IMR-90 (cell line): ENCODE measurements at regions not wholly inside any gene's neighbourhood (a gene's known extent, or its start where the extent isn't known, plus 50 kb on each side); places are given as distances from the start of the nearest gene placed in this dataset.

ENCODE experiments used
- ATAC-seq: fragments of 200-7000 bp; cut with Tn5 transposase; 2 replicates; pipeline ENCODE4 v1.9.1; 2020; ENCODE audit warnings: low read depth, mild to moderate bottlenecking, moderate library complexity
- BruUV-seq: library from RNA; stranded (reverse); fragments of 400-500 nt; replicated peaks from 2 replicates; lab custom pipeline; 2021; lab: Mats Ljungman, UMichigan
- CTCF ChIA-PET: fragments of 300-600 bp; formaldehyde crosslinking; extraction: SDS; loops from one replicate; lab custom pipeline; 2021; ENCODE audit warnings: antibody characterized with exemption; lab: Yijun Ruan, JAX
- POLR2A ChIA-PET: fragments of 300-600 bp; sonication (Branson Sonifier 250); formaldehyde crosslinking; loops from one replicate; lab custom pipeline; 2022; ENCODE audit warnings: antibody characterized with exemption; ENCODE audit not compliant: unreplicated experiment; lab: Charles Lee
- DNase-seq: peaks from one replicate; pipeline ENCODE4 v3.0.0; 2013
- H2AFZ ChIP-seq: replicated peaks from 2 replicates; pipeline ENCODE3; 2013; ENCODE audit warnings: low read length, mild to moderate bottlenecking; ENCODE audit not compliant: poor library complexity
- H2AK5ac ChIP-seq: 2 replicates; pipeline ENCODE4 v1.6.1; 2013; ENCODE audit warnings: low read depth, low read length, inconsistent platforms
- H2AK9ac ChIP-seq: replicated peaks from 2 replicates; pipeline ENCODE3; 2013; ENCODE audit warnings: mild to moderate bottlenecking, low read depth, low read length, moderate library complexity; ENCODE audit not compliant: poor library complexity
- H2BK120ac ChIP-seq: 2 replicates; pipeline ENCODE4 v1.6.1; 2013; ENCODE audit warnings: low read depth, low read length, inconsistent platforms
- H2BK15ac ChIP-seq: 3 replicates; pipeline ENCODE4 v1.6.1; 2013; ENCODE audit warnings: low read depth, low read length, inconsistent platforms
- H2BK20ac ChIP-seq: 2 replicates; pipeline ENCODE4 v1.6.1; 2013; ENCODE audit warnings: low read depth, mild to moderate bottlenecking, inconsistent platforms, low read length, moderate library complexity
- H2BK5ac ChIP-seq: 2 replicates; pipeline ENCODE4 v1.6.1; 2013; ENCODE audit warnings: mild to moderate bottlenecking, low read depth, low read length, inconsistent platforms; ENCODE audit not compliant: poor library complexity, severe bottlenecking
- H3K14ac ChIP-seq: replicated peaks from 2 replicates; pipeline ENCODE4 v1.6.1; 2013; ENCODE audit warnings: low read depth, low read length, inconsistent platforms
- H3K18ac ChIP-seq: 2 replicates; pipeline ENCODE4 v1.6.1; 2013; ENCODE audit warnings: low read depth, low read length, control low read depth
- H3K23ac ChIP-seq: 2 replicates; pipeline ENCODE4 v1.6.1; 2013; ENCODE audit warnings: low read depth, low read length, inconsistent platforms
- H3K27ac ChIP-seq: 2 replicates; pipeline ENCODE4 v1.5.1; 2013; ENCODE audit warnings: mild to moderate bottlenecking, control low read depth, low read length; ENCODE audit not compliant: insufficient read depth
- H3K27me3 ChIP-seq: 2 replicates; pipeline ENCODE4 v1.6.1; 2013; ENCODE audit warnings: low read length; ENCODE audit not compliant: control insufficient read depth, insufficient read depth
- H3K36me3 ChIP-seq: 2 replicates; pipeline ENCODE4 v1.6.1; 2013; ENCODE audit warnings: low read length, mixed read lengths; ENCODE audit not compliant: control insufficient read depth, insufficient read depth
- H3K4ac ChIP-seq: 2 replicates; pipeline ENCODE4 v1.6.1; 2013; ENCODE audit warnings: low read depth, low read length, inconsistent platforms
- H3K4me1 ChIP-seq: 2 replicates; pipeline ENCODE4 v1.6.1; 2013; ENCODE audit warnings: low read length, mixed read lengths; ENCODE audit not compliant: control insufficient read depth, insufficient read depth
- H3K4me2 ChIP-seq: 2 replicates; pipeline ENCODE4 v1.6.1; 2013; ENCODE audit warnings: low read depth, mild to moderate bottlenecking, control low read depth, low read length, moderate library complexity
- H3K4me3 ChIP-seq: 2 replicates; pipeline ENCODE4 v1.5.1; 2013; ENCODE audit warnings: low read depth, mild to moderate bottlenecking, control low read depth, low read length, moderate library complexity; ENCODE audit not compliant: insufficient read depth
- H3K56ac ChIP-seq: 2 replicates; pipeline ENCODE4 v1.6.1; 2013; ENCODE audit warnings: low read length, inconsistent platforms; ENCODE audit not compliant: insufficient read depth; ENCODE audit errors: extremely low read depth
- H3K79me1 ChIP-seq, 2 experiments: 2 replicates each; pipeline ENCODE4 v1.6.1; 2013; ENCODE audit warnings: low read length in 2 of 2, inconsistent platforms in 1 of 2, low read depth in 1 of 2
- H3K9ac ChIP-seq: 2 replicates; pipeline ENCODE4 v1.6.1; 2013; ENCODE audit warnings: low read depth, low read length, control low read depth
- H3K9me1 ChIP-seq: 2 replicates; pipeline ENCODE4 v1.6.1; 2013; ENCODE audit warnings: low read length, inconsistent platforms; ENCODE audit not compliant: insufficient read depth
- H3K9me3 ChIP-seq: 2 replicates; pipeline ENCODE4 v1.6.1; 2013; ENCODE audit warnings: low read length; ENCODE audit not compliant: control insufficient read depth, insufficient read depth
- H4K20me1 ChIP-seq: 2 replicates; pipeline ENCODE4 v1.6.1; 2013; ENCODE audit warnings: low read length, inconsistent platforms; ENCODE audit not compliant: insufficient read depth
- H4K5ac ChIP-seq: 2 replicates; pipeline ENCODE4 v1.6.1; 2013; ENCODE audit warnings: mild to moderate bottlenecking, low read depth, low read length, control low read depth
- H4K8ac ChIP-seq, 2 experiments: 2 replicates each; pipeline ENCODE4 v1.6.1; 2013; ENCODE audit warnings: low read depth in 2 of 2, low read length in 2 of 2, control low read depth in 1 of 2, inconsistent platforms in 1 of 2
- H4K91ac ChIP-seq: 2 replicates; pipeline ENCODE4 v1.6.1; 2013; ENCODE audit warnings: low read depth, low read length, inconsistent platforms; ENCODE audit not compliant: insufficient read depth
- CTCF ChIP-seq: conservative IDR thresholded peaks from 2 replicates; pipeline ENCODE4 v1.5.1; 2012; ENCODE audit warnings: mild to moderate bottlenecking, low read depth, low read length, improper control_type of control experiment
- MXI1 ChIP-seq: IDR thresholded peaks from 2 replicates; pipeline ENCODE4 v1.6.1; 2012; ENCODE audit warnings: low read depth, mild to moderate bottlenecking, low read length, moderate library complexity, borderline replicate concordance
- POLR2A ChIP-seq: IDR thresholded peaks from 2 replicates; pipeline ENCODE4 v1.6.1; 2012; ENCODE audit warnings: mild to moderate bottlenecking, low read depth, low read length
- RAD21 ChIP-seq: IDR thresholded peaks from 2 replicates; pipeline ENCODE4 v1.6.1; 2012; ENCODE audit warnings: low read length, improper control_type of control experiment
- WGBS, 2 experiments: methylation state at CpG; one replicate each; pipeline versions ENCODE4 v1.1.5 to v1.1.7; 2013; ENCODE audit warnings: missing lambda C conversion rate in 2 of 2; ENCODE audit not compliant: insufficient read length in 1 of 2; ENCODE audit errors: extremely low coverage in 2 of 2; 5-methylcytosine and 5-hydroxymethylcytosine counted together
- dilution Hi-C: fragments of 300-500 bp; cut with HindIII; formaldehyde crosslinking; loops from one replicate; pipeline ENCODE4 v1.14.3; 2018; ENCODE audit warnings: low sequenced_read_pairs; ENCODE audit not compliant: unreplicated experiment
- in situ Hi-C: fragments of 300-500 bp; cut with MboI; formaldehyde crosslinking; loops from 3 replicates; pipeline ENCODE4 v1.14.3; 2019; ENCODE audit warnings: low sequenced_read_pairs, inconsistent platforms, mixed read lengths
- intact Hi-C: fragments of 100-400 bp; cut with micrococcal nuclease; formaldehyde crosslinking; loops from 2 replicates; pipeline ENCODE4 v1.10.0; 2022

DNA sequence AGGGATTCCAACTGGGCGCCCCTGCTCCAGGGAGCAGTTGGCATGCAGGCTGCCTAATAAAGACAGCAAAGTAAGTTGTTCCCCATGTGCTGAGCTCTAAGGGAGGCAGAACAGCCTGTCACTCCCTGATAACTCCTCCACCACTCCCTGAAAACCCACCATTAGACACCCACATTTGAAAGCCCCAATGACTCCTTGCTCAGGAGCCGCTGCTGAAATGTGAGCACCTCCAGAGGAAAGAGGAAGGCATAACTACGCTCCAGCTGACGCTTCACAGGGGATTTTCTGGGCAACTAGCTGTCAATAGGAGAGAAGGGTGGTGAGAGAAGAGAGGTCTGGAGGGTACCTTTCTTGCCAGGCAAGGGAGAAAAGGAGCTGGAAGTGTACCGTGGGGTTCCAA lies 62.5 kb downstream of the NPY1R start:
- dilution Hi-C loops (no loop called here), in situ Hi-C loops (no loop called here), intact Hi-C loops (no loop called here)
- no TSS peak for BruUV-seq
- no peak overlapping the region for H2BK15ac ChIP-seq
- H3K4me3 ChIP-seq, result no peak overlapping the region
- WGBS, 2 experiments, result no CpG with 5 or more reads among the region's 5 CpGs
- H3K14ac ChIP-seq, result no peak overlapping the region
- H3K23ac ChIP-seq, result no peak overlapping the region
- no peak overlapping the region for H2BK120ac ChIP-seq
- no peak overlapping the region for H2BK20ac ChIP-seq
- ATAC-seq (no peak), DNase-seq (no peak)
- no peak overlapping the region for H2AFZ ChIP-seq
- no peak overlapping the region for H2BK5ac ChIP-seq
- H3K4me1 ChIP-seq, result no peaks in the 10 kb centered on the region
- H3K36me3 ChIP-seq, result no peaks in the 10 kb centered on the region
- H2AK9ac ChIP-seq, result no peak overlapping the region
- no peak overlapping the region for H3K18ac ChIP-seq
- H4K20me1 ChIP-seq, result no peaks in the 10 kb centered on the region
- no peak overlapping the region for H3K27ac ChIP-seq
- H3K56ac ChIP-seq, result no peak overlapping the region
- H4K5ac ChIP-seq, result no peak overlapping the region
- no peaks in the 10 kb centered on the region for H3K9me1 ChIP-seq
- 0 out of 2 replicates have a peak, but pooled peaks cover 2% of the 10 kb centered on the region for H3K9me3 ChIP-seq
- no peaks in the 10 kb centered on the region for H3K27me3 ChIP-seq
- no peak overlapping the region for H3K4me2 ChIP-seq
- no peak overlapping the region for H2AK5ac ChIP-seq
- no peak for TF ChIP-seq CTCF
- TF ChIP-seq POLR2A, result no peak
- no peak for TF ChIP-seq RAD21
- TF ChIP-seq MXI1, result no peak
- CTCF ChIA-PET, result interaction anchor here (1.0 kb wide), 1 partner anchor 10 kb away, joined by 3 read pairs; no protein-coding TSS in a partner anchor
- POLR2A ChIA-PET, result no interaction called here
- H3K4ac ChIP-seq, result no peak overlapping the region
- H4K8ac ChIP-seq, result no peak overlapping the region
- no peaks in the 10 kb centered on the region for H3K79me1 ChIP-seq
- H4K91ac ChIP-seq, result no peak overlapping the region
- H3K9ac ChIP-seq, result no peak overlapping the region
